H1 (cell line): ENCODE measurements at regions not wholly inside any gene's neighbourhood (a gene's known extent, or its start where the extent isn't known, plus 50 kb on each side); places are given as distances from the start of the nearest gene placed in this dataset.
A peak's percentile ranks its signal among the peaks of the same experiment; 100 is the strongest.

Experiments
- CTCF ChIA-PET: fragments of 300-600 bp; sonication (Branson Sonifier 250); formaldehyde crosslinking; loops from one replicate; lab custom pipeline; 2021; ENCODE audit not compliant: partially characterized antibody; lab: Charles Lee
- POLR2A ChIA-PET: fragments of 300-600 bp; sonication (Branson Sonifier 250); formaldehyde crosslinking; loops from one replicate; lab custom pipeline; 2021; ENCODE audit warnings: inconsistent platforms; ENCODE audit not compliant: partially characterized antibody; lab: Charles Lee
- DNase-seq, 2 experiments: peaks; one replicate each; pipeline versions ENCODE4 v3.0.0 to v3.0.0-alpha.2; 2010 to 2022; ENCODE audit warnings: low spot score in 2 of 2, low read depth in 1 of 2, mixed read lengths in 1 of 2
- FAIRE-seq: peaks from 2 replicates; lab custom pipeline; 2011; peaks lifted over from hg19 to GRCh38; lab: Jason Lieb, UNC
- H2AFZ ChIP-seq: 2 replicates; pipeline ENCODE4 v1.8.1; 2012; ENCODE audit warnings: low read length, inconsistent platforms
- H2AK5ac ChIP-seq: 2 replicates; pipeline ENCODE4 v1.6.1; 2013; ENCODE audit warnings: low read depth, low read length
- H2BK120ac ChIP-seq: replicated peaks from 2 replicates; pipeline ENCODE3; 2013; ENCODE audit warnings: low read depth, low read length, inconsistent platforms
- H2BK12ac ChIP-seq: 2 replicates; pipeline ENCODE4 v1.6.1; 2013; ENCODE audit warnings: low read depth, low read length
- H2BK15ac ChIP-seq: 2 replicates; pipeline ENCODE4 v1.6.1; 2013; ENCODE audit warnings: low read length
- H2BK20ac ChIP-seq: 2 replicates; pipeline ENCODE4 v1.6.1; 2013; ENCODE audit warnings: low read length
- H2BK5ac ChIP-seq: 2 replicates; pipeline ENCODE4 v1.6.1; 2013; ENCODE audit warnings: low read depth, low read length
- H3K14ac ChIP-seq: 2 replicates; pipeline ENCODE4 v1.6.1; 2013; ENCODE audit warnings: inconsistent platforms; ENCODE audit not compliant: insufficient read length
- H3K18ac ChIP-seq: 2 replicates; pipeline ENCODE4 v1.6.1; 2013; ENCODE audit warnings: low read length; ENCODE audit errors: extremely low read depth
- H3K23ac ChIP-seq: 2 replicates; pipeline ENCODE4 v1.6.1; 2013; ENCODE audit warnings: inconsistent platforms; ENCODE audit not compliant: insufficient read length
- H3K23me2 ChIP-seq: 2 replicates; pipeline ENCODE4 v1.6.1; 2013; ENCODE audit warnings: low read depth, low read length
- H3K27ac ChIP-seq: 2 replicates; pipeline ENCODE4 v1.6.1; 2011; ENCODE audit warnings: low read depth, low read length, inconsistent platforms
- H3K27me3 ChIP-seq, 4 experiments: replicated peaks in 1 of 4; 1 replicate in 1 of 4; 2 replicates in 3 of 4; pipeline versions ENCODE4 v1.6.1 to v1.8.1; 2011 to 2013; ENCODE audit warnings: low read length in 3 of 4, mild to moderate bottlenecking in 3 of 4, inconsistent platforms in 2 of 4, mixed read lengths in 2 of 4, moderate library complexity in 1 of 4; ENCODE audit not compliant: control insufficient read depth in 3 of 4, insufficient read depth in 3 of 4; ENCODE audit errors: extremely low read depth in 1 of 4
- H3K36me3 ChIP-seq, 4 experiments: 2 replicates each; pipeline versions ENCODE4 v1.6.1 to v1.8.1; 2011 to 2013; ENCODE audit warnings: mild to moderate bottlenecking in 4 of 4, low read length in 3 of 4, moderate library complexity in 2 of 4, control low read depth in 1 of 4, inconsistent platforms in 1 of 4; ENCODE audit not compliant: insufficient read depth in 4 of 4, control insufficient read depth in 2 of 4
- H3K4ac ChIP-seq: replicated peaks from 2 replicates; pipeline ENCODE3; 2013; ENCODE audit warnings: low read length, low read depth, mixed read lengths, inconsistent platforms; ENCODE audit not compliant: insufficient read length
- H3K4me1 ChIP-seq, 4 experiments: replicated peaks in 1 of 4; 1 replicate in 1 of 4; 2 replicates in 3 of 4; pipeline versions ENCODE4 v1.6.1 to v1.8.1; 2011 to 2013; ENCODE audit warnings: low read length in 3 of 4, inconsistent platforms in 2 of 4, mixed read lengths in 1 of 4; ENCODE audit not compliant: insufficient read depth in 4 of 4, control insufficient read depth in 3 of 4
- H3K4me2 ChIP-seq, 2 experiments: 2 replicates each; pipeline versions ENCODE4 v1.6.1 to v1.8.1; 2011 to 2013; ENCODE audit warnings: low read depth in 2 of 2, low read length in 2 of 2, control low read depth in 1 of 2, inconsistent platforms in 1 of 2, mild to moderate bottlenecking in 1 of 2; ENCODE audit not compliant: insufficient read depth in 1 of 2
- H3K4me3 ChIP-seq, 4 experiments: fragments of 200-600, 300-600 bp in 1 of 4; sonication (generic), shearing (Covaris generic), sonication (Bioruptor Twin) in 1 of 4; 2 replicates each; pipeline versions ENCODE4 v1.5.1 to v1.8.1; 2011 to 2016; ENCODE audit warnings: low read length in 4 of 4, low read depth in 3 of 4, control low read depth in 2 of 4, inconsistent platforms in 2 of 4, mild to moderate bottlenecking in 2 of 4, mixed read lengths in 1 of 4, moderate library complexity in 1 of 4; ENCODE audit not compliant: insufficient read depth in 2 of 4; ENCODE audit errors: extremely low read depth in 1 of 4
- H3K56ac ChIP-seq: replicated peaks from 2 replicates; pipeline ENCODE3; 2013; ENCODE audit warnings: low read depth, mild to moderate bottlenecking, mixed read lengths, low read length, inconsistent platforms; ENCODE audit not compliant: insufficient read length
- H3K79me1 ChIP-seq: 2 replicates; pipeline ENCODE4 v1.6.1; 2013; ENCODE audit warnings: low read depth, low read length, control low read depth
- H3K79me2 ChIP-seq, 2 experiments: 2 replicates each; pipeline versions ENCODE4 v1.6.1 to v1.8.1; 2012 to 2013; ENCODE audit warnings: low read length in 2 of 2, mild to moderate bottlenecking in 2 of 2, inconsistent platforms in 1 of 2; ENCODE audit not compliant: insufficient read depth in 2 of 2, control insufficient read depth in 1 of 2
- H3K9ac ChIP-seq, 4 experiments: replicated peaks in 1 of 4; 1 replicate in 1 of 4; 2 replicates in 3 of 4; pipeline versions ENCODE4 v1.6.1 to v1.8.1; 2011 to 2013; ENCODE audit warnings: low read depth in 3 of 4, low read length in 3 of 4, control low read depth in 2 of 4, mild to moderate bottlenecking in 2 of 4, moderate library complexity in 2 of 4, inconsistent platforms in 1 of 4; ENCODE audit errors: extremely low read depth in 1 of 4
- H3K9me3 ChIP-seq, 2 experiments: 2 replicates each; pipeline versions ENCODE4 v1.6.1 to v1.8.1; 2012 to 2013; ENCODE audit warnings: mild to moderate bottlenecking in 2 of 2, moderate library complexity in 2 of 2, control low read depth in 1 of 2, inconsistent platforms in 1 of 2, low read depth in 1 of 2, low read length in 1 of 2, mixed read lengths in 1 of 2; ENCODE audit not compliant: insufficient read depth in 2 of 2
- H4K20me1 ChIP-seq, 2 experiments: replicated peaks in 1 of 2; 2 replicates each; pipeline versions ENCODE3 to v1.8.1; 2011 to 2013; ENCODE audit warnings: inconsistent platforms in 2 of 2, low read length in 2 of 2, mild to moderate bottlenecking in 1 of 2; ENCODE audit not compliant: insufficient read depth in 2 of 2, control insufficient read depth in 1 of 2
- H4K5ac ChIP-seq: 2 replicates; pipeline ENCODE4 v1.6.1; 2013; ENCODE audit warnings: low read length, low read depth, mixed read lengths, inconsistent platforms; ENCODE audit not compliant: insufficient read length
- H4K8ac ChIP-seq: 2 replicates; pipeline ENCODE4 v1.8.0; 2013; ENCODE audit warnings: mild to moderate bottlenecking, moderate library complexity, low read length, inconsistent platforms; ENCODE audit not compliant: insufficient read depth; ENCODE audit errors: extremely low read depth
- H4K91ac ChIP-seq: replicated peaks from 2 replicates; pipeline ENCODE3; 2013; ENCODE audit warnings: low read length, mixed read lengths, inconsistent platforms; ENCODE audit not compliant: insufficient read length
- CHD1 ChIP-seq: IDR thresholded peaks from 2 replicates; pipeline ENCODE4 v1.6.1; 2012; ENCODE audit warnings: low read depth, low read length, improper control_type of control experiment
- EZH2 ChIP-seq: fragments of 200-600 bp; sonication (generic); IDR thresholded peaks from 2 replicates; pipeline ENCODE4 v1.7.1; 2012; ENCODE audit warnings: low read depth, mild to moderate bottlenecking, moderate library complexity, low read length, inconsistent platforms; ENCODE audit not compliant: severe bottlenecking
- POLR2AphosphoS5 ChIP-seq: IDR thresholded peaks from 2 replicates; pipeline ENCODE4 v1.6.1; 2011; ENCODE audit warnings: low read depth, low read length
- POU5F1 ChIP-seq: IDR thresholded peaks from 2 replicates; pipeline ENCODE4 v1.6.1; 2011; ENCODE audit warnings: low read depth, mild to moderate bottlenecking, low read length, moderate library complexity
- RAD21 ChIP-seq, 2 experiments: IDR thresholded peaks in 1 of 2; conservative IDR thresholded peaks in 1 of 2; 2 replicates each; pipeline ENCODE4 v1.6.1; 2011; ENCODE audit warnings: low read depth in 2 of 2, low read length in 2 of 2, improper control_type of control experiment in 1 of 2, inconsistent platforms in 1 of 2, mild to moderate bottlenecking in 1 of 2, moderate library complexity in 1 of 2
- RFX5 ChIP-seq: IDR thresholded peaks from 2 replicates; pipeline ENCODE4 v1.6.1; 2011; ENCODE audit warnings: low read depth, low read length, improper control_type of control experiment, borderline replicate concordance
- WGBS, 2 experiments: shearing (Covaris generic) in 1 of 2; methylation state at CpG; one replicate each; pipeline versions ENCODE4 v1.1.6 to v1.1.7; 2013 to 2015; ENCODE audit warnings: low lambda C conversion rate in 2 of 2, mixed read lengths in 2 of 2, inconsistent platforms in 1 of 2, low coverage in 1 of 2, missing lambda C conversion rate in 1 of 2; ENCODE audit not compliant: insufficient replicate concordance in 2 of 2, insufficient coverage in 1 of 2, insufficient read length in 1 of 2; ENCODE audit errors: extremely low coverage in 1 of 2, missing lambda C conversion rate in 1 of 2; 5-methylcytosine and 5-hydroxymethylcytosine counted together
- TF ChIP-seq, protein P1 (sequence below): IDR thresholded peaks from 2 replicates; pipeline ENCODE4 v1.6.1; 2012; ENCODE audit warnings: low read length, inconsistent platforms

DNA sequence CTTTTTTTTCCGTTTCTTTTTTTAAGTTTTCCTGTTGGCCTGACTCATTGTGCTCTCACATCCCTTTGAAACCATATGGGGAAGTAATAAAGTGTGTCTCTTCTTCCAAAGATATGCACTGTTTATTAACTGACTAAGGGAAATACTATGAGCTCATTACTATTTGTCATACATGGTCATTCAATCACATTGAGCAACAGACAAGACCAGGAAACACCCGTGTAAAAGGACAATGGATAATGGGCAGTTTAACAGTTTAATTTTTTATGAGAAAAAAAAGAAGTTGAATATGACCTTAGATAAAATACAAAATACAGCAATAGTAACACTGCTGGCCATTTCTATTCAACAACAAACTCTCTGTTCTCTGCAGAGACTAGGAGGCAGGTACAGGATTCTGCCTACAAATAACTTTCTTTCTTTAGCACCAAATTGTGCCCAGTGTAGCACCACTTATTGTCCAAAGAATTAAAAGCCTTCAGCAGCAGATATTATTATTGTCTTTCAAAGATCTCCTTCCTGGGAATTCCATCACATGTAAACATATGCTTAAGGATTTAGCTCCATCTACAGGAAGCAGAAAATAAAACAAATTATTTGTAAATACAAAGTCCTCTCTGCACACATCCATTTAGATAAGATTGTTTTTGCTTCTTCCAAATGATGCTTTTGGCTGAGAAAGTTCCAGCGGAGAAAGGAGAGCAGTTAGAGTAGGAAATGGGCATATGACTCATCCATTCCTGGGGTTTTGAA lies 55.0 kb upstream of the AKR1E2 start:
- no peaks in the 10 kb centered on the region for H3K9me3 ChIP-seq
- FAIRE-seq (no peak), DNase-seq (no peak)
- H2AK5ac ChIP-seq: no peak overlapping the region
- no peak overlapping the region for H3K4me2 ChIP-seq
- no peaks in the 10 kb centered on the region for H4K20me1 ChIP-seq
- no peaks in the 10 kb centered on the region for H3K36me3 ChIP-seq
- no peak overlapping the region for H4K8ac ChIP-seq
- H2BK120ac ChIP-seq: no peak overlapping the region
- POLR2A ChIA-PET: no interaction called here
- no peak overlapping the region for H3K14ac ChIP-seq
- H3K4me3 ChIP-seq: no peak overlapping the region
- H3K56ac ChIP-seq: no peak overlapping the region
- no peak overlapping the region for H3K18ac ChIP-seq
- no peaks in the 10 kb centered on the region for H3K79me2 ChIP-seq
- no peak overlapping the region for H3K23ac ChIP-seq
- H3K4ac ChIP-seq: no peak overlapping the region
- H2BK5ac ChIP-seq: no peak overlapping the region
- 75% methylated on average over 3 of the region's 3 CpGs; no CpG with 5 or more reads in 1 of the 2 experiments for WGBS, 2 experiments
- H2BK15ac ChIP-seq: no peak overlapping the region
- no peak overlapping the region for H2AFZ ChIP-seq
- H3K27ac ChIP-seq: no peak overlapping the region
- CTCF ChIA-PET: interaction anchor here (1.1 to 2.0 kb wide), 2 partner anchors 13 to 258 kb away, joined by 4 read pairs; no protein-coding TSS in a partner anchor
- peaks cover 0 to 3% (median 0%) of the 10 kb centered on the region in 4 experiments; a peak in 1 of 7 replicates for H3K4me1 ChIP-seq
- no peaks in the 10 kb centered on the region for H3K27me3 ChIP-seq
- no peak overlapping the region for H2BK20ac ChIP-seq
- H4K91ac ChIP-seq: no peak overlapping the region
- no peaks in the 10 kb centered on the region for H3K23me2 ChIP-seq
- H3K79me1 ChIP-seq: no peaks in the 10 kb centered on the region
- no peak overlapping the region for H2BK12ac ChIP-seq
- H3K9ac ChIP-seq: no peak overlapping the region
- no peak overlapping the region for H4K5ac ChIP-seq
- TF ChIP-seq, protein P1, sequence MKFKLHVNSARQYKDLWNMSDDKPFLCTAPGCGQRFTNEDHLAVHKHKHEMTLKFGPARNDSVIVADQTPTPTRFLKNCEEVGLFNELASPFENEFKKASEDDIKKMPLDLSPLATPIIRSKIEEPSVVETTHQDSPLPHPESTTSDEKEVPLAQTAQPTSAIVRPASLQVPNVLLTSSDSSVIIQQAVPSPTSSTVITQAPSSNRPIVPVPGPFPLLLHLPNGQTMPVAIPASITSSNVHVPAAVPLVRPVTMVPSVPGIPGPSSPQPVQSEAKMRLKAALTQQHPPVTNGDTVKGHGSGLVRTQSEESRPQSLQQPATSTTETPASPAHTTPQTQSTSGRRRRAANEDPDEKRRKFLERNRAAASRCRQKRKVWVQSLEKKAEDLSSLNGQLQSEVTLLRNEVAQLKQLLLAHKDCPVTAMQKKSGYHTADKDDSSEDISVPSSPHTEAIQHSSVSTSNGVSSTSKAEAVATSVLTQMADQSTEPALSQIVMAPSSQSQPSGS: no peak
- TF ChIP-seq RAD21 (IDR thresholded peaks at IDR 0.05 in 1 of 2, conservative IDR thresholded peaks at IDR 0.05 in 1 of 2; ENCODE audit: low read depth in 2 of 2, low read length in 2 of 2): peak in 1 of 2 experiments; percentile 52; a peak in 3 of 4 replicates
- TF ChIP-seq POU5F1: no peak
- TF ChIP-seq POLR2AphosphoS5: no peak
- no peak for TF ChIP-seq CHD1
- no peak for TF ChIP-seq RFX5
- no peak for TF ChIP-seq EZH2
